SK-N-SH treated with all-trans-retinoic acid at 6 μM for 48 hours (cell line): ENCODE measurements at regions not wholly inside any gene's neighbourhood (a gene's known extent, or its start where the extent isn't known, plus 50 kb on each side); places are given as distances from the start of the nearest gene placed in this dataset.
A peak's percentile ranks its signal among the peaks of the same experiment; 100 is the strongest.

Experiments used
- ATAC-seq: fragments of 200-7000 bp; cut with Tn5 transposase; 3 replicates; pipeline ENCODE4 v1.9.1; 2020; ENCODE audit warnings: mild to moderate bottlenecking, moderate library complexity
- ARNTL ChIP-seq: fragments of 450-650 bp; formaldehyde crosslinking; IDR thresholded peaks from 2 replicates; pipeline ENCODE4 v1.5.0; 2020; ENCODE audit warnings: low read depth, mild to moderate bottlenecking, moderate library complexity, borderline replicate concordance
- BACH2 ChIP-seq: fragments of 250-450 bp; sonication (Bioruptor Pico); IDR thresholded peaks from 2 replicates; pipeline ENCODE4 v1.9.0; 2021; ENCODE audit warnings: mild to moderate bottlenecking, borderline replicate concordance
- CSDC2 ChIP-seq: fragments of 250-450 bp; sonication (Bioruptor Pico); IDR thresholded peaks from 2 replicates; pipeline ENCODE4 v1.5.0; 2020; ENCODE audit warnings: mild to moderate bottlenecking, moderate library complexity
- CSRNP3 ChIP-seq: fragments of 250-450 bp; sonication (Bioruptor Pico); IDR thresholded peaks from 2 replicates; pipeline ENCODE4 v1.5.1; 2021; ENCODE audit warnings: mild to moderate bottlenecking, moderate library complexity
- ESRRG ChIP-seq: fragments of 250-450 bp; sonication (Bioruptor Pico); IDR thresholded peaks from 2 replicates; pipeline ENCODE4 v1.6.1; 2021; ENCODE audit warnings: mild to moderate bottlenecking
- GLIS3 ChIP-seq: fragments of 250-450 bp; sonication (Bioruptor Pico); IDR thresholded peaks from 2 replicates; pipeline ENCODE4 v1.5.0; 2020; ENCODE audit warnings: mild to moderate bottlenecking, moderate library complexity
- ISL1 ChIP-seq: fragments of 250-450 bp; sonication (Bioruptor Pico); IDR thresholded peaks from 2 replicates; pipeline ENCODE4 v2.1.2; 2022; ENCODE audit warnings: mild to moderate bottlenecking, moderate library complexity
- PATZ1 ChIP-seq: fragments of 250-450 bp; sonication (Bioruptor Pico); IDR thresholded peaks from 2 replicates; pipeline ENCODE4 v1.8.0; 2020; ENCODE audit warnings: mild to moderate bottlenecking, moderate library complexity, borderline replicate concordance
- PPARA ChIP-seq: fragments of 250-450 bp; sonication (Bioruptor Pico); IDR thresholded peaks from 2 replicates; pipeline ENCODE4 v1.5.0; 2020; ENCODE audit warnings: mild to moderate bottlenecking, borderline replicate concordance
- RARB ChIP-seq: fragments of 250-450 bp; sonication (Bioruptor Pico); IDR thresholded peaks from 2 replicates; pipeline ENCODE4 v1.8.0; 2021; ENCODE audit warnings: mild to moderate bottlenecking, moderate library complexity
- SNAI2 ChIP-seq: fragments of 250-450 bp; sonication (Bioruptor Pico); IDR thresholded peaks from 2 replicates; pipeline ENCODE4 v1.5.0; 2020; ENCODE audit warnings: mild to moderate bottlenecking, moderate library complexity
- TSHZ2 ChIP-seq: fragments of 250-450 bp; sonication (Bioruptor Pico); IDR thresholded peaks from 2 replicates; pipeline ENCODE4 v1.5.0; 2020; ENCODE audit warnings: mild to moderate bottlenecking, moderate library complexity
- ZC3H10 ChIP-seq: fragments of 250-450 bp; sonication (Bioruptor Pico); IDR thresholded peaks from 2 replicates; pipeline ENCODE4 v1.5.1; 2021; ENCODE audit warnings: mild to moderate bottlenecking, moderate library complexity
- ZFP3 ChIP-seq: fragments of 250-450 bp; sonication (Bioruptor Pico); IDR thresholded peaks from 2 replicates; pipeline ENCODE4 v1.5.0; 2020; ENCODE audit warnings: mild to moderate bottlenecking, moderate library complexity
- ZFP30 ChIP-seq: fragments of 450-650 bp; formaldehyde crosslinking; IDR thresholded peaks from 2 replicates; pipeline ENCODE4 v1.5.0; 2022; ENCODE audit warnings: mild to moderate bottlenecking, moderate library complexity
- ZNF565 ChIP-seq: fragments of 450-650 bp; formaldehyde crosslinking; conservative IDR thresholded peaks from 2 replicates; pipeline ENCODE4 v1.5.0; 2020; ENCODE audit warnings: low read depth, mild to moderate bottlenecking, moderate library complexity
- ZNF8 ChIP-seq: fragments of 450-650 bp; formaldehyde crosslinking; IDR thresholded peaks from 2 replicates; pipeline ENCODE4 v1.5.0; 2020; ENCODE audit warnings: mild to moderate bottlenecking, moderate library complexity
- TF ChIP-seq, protein P1 (sequence below): fragments of 250-450 bp; sonication (Bioruptor Pico); IDR thresholded peaks from 2 replicates; pipeline ENCODE4 v1.5.1; 2020; ENCODE audit warnings: low read depth, mild to moderate bottlenecking, moderate library complexity

- TF ChIP-seq CSRNP3 = no peak
- no peak for TF ChIP-seq PATZ1
- TF ChIP-seq ZNF565 = no peak
- TF ChIP-seq, protein P1, sequence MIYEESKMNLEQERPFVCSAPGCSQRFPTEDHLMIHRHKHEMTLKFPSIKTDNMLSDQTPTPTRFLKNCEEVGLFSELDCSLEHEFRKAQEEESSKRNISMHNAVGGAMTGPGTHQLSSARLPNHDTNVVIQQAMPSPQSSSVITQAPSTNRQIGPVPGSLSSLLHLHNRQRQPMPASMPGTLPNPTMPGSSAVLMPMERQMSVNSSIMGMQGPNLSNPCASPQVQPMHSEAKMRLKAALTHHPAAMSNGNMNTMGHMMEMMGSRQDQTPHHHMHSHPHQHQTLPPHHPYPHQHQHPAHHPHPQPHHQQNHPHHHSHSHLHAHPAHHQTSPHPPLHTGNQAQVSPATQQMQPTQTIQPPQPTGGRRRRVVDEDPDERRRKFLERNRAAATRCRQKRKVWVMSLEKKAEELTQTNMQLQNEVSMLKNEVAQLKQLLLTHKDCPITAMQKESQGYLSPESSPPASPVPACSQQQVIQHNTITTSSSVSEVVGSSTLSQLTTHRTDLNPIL (CRISPR knock-in tag) = no peak
Measured at GRCh38 chr5:74063346-74063745, 437.4 kb downstream of the ARHGEF28 start (continued).

DNA sequence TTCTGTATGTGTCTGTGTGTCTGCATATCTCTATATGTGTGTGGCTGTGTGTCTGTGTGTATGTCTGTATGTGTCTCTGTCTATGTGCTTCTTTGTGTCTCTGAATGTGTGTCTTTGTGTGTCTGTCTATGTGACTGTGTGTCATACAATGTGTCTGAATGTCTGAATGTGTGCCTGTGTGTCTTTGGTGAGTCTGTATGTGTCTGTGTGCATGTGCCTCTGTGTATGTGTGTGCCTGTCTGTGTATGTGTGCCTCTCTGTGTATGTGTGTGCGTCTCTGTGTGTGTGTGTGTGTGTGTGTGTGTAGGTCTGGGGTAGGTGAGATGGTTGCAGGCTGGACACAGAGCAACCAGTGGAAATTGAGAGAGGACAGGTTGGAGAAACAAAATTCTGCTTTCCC, 435.3 kb downstream of the ARHGEF28 start:
- no peak for TF ChIP-seq BACH2 (CRISPR knock-in tag)
- no peak for TF ChIP-seq PATZ1
- no peak for TF ChIP-seq CSDC2
- no peak for TF ChIP-seq TSHZ2 (CRISPR knock-in tag)
- no peak for TF ChIP-seq ISL1 (CRISPR knock-in tag)
- TF ChIP-seq ZC3H10 = no peak
- no peak for TF ChIP-seq ZFP3 (CRISPR knock-in tag)
- TF ChIP-seq GLIS3 (CRISPR knock-in tag) = no peak
- TF ChIP-seq ZFP30 (CRISPR knock-in tag) = no peak
- no peak for TF ChIP-seq ESRRG (CRISPR knock-in tag)
- no peak for TF ChIP-seq ZNF8 (CRISPR knock-in tag)
- ATAC-seq = no peak

- no peak for TF ChIP-seq ESRRG (CRISPR knock-in tag)
- no peak for ATAC-seq
Measured at GRCh38 chr5:74059706-74060105, 433.7 kb downstream of the ARHGEF28 start.

- TF ChIP-seq RARB (no peak), ISL1 (CRISPR knock-in tag) (no peak), PPARA (CRISPR knock-in tag) (no peak), SNAI2 (CRISPR knock-in tag) (no peak), ARNTL (CRISPR knock-in tag) (no peak), PATZ1 (no peak), ZFP30 (CRISPR knock-in tag) (no peak), CSRNP3 (no peak), ESRRG (CRISPR knock-in tag) (no peak)
- TF ChIP-seq, protein P1 (CRISPR knock-in tag) = no peak
- TF ChIP-seq, all 23 proteins: peak for 0
- ATAC-seq = peak; percentile 88
Measured at GRCh38 chr5:74056789-74057164, 430.8 kb downstream of the ARHGEF28 start.
